Kidney capillary endothelial cell (primary cell): ENCODE measurements at regions not wholly inside any gene's neighbourhood (a gene's known extent, or its start where the extent isn't known, plus 50 kb on each side); places are given as distances from the start of the nearest gene placed in this dataset.

ENCODE experiments used
- DNase-seq: peaks from one replicate; pipeline ENCODE4 v3.0.0-alpha.2; 2018; ENCODE audit warnings: low spot score

GRCh38 chr6:14274546-14275492, 157.2 kb downstream of the CD83 start:
- no peak for DNase-seq

DNA sequence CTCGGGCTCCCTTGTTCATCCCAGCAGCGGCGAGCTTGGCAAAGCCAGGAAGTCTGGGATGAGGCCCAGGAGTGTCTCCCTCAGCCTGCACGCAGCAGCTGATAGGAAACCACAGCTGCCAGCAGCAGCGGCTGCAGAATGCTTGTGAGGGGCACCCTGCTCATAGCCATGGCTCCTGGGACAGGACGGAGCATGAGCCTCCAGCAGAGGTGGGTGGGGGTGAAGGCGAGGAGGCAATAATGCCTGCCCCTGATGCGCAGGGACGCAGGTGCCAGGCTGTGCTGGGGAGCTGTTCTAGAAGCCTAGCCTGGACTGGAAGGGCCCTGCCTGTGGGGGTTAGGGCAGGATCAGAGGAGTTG, 157.9 kb downstream of the CD83 start:
- no peak for DNase-seq

- no peak for DNase-seq
Measured at GRCh38 chr6:14276071-14276470, 158.5 kb downstream of the CD83 start.

GRCh38 chr6:14276667-14277404, 159.3 kb downstream of the CD83 start:
- DNase-seq = no peak

DNA sequence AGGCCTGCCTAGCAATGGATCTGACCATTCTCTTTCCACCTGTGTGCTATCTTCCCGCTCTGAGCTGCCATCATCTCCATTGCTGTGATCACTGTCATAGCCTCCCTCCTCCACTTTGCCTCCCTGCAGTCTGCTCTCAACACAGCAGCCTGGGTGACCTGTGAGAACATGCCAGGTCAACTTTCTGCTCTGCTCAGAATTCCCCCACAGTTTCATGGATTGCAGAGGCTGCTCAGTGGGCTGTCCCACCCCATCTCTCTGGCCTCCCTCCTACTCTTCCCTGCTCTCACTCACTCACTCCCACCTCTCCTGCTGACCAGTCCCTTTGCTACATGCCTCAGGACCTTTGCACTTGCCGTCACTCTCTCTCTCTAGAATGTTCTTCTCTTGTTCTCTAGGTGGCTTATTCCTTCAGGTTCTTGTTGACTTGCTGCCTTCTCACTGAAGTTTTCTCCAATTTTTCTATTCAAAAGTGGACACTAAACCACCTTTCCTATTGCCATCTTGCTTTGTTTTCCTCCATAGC, 159.9 kb downstream of the CD83 start:
- no peak for DNase-seq

DNA sequence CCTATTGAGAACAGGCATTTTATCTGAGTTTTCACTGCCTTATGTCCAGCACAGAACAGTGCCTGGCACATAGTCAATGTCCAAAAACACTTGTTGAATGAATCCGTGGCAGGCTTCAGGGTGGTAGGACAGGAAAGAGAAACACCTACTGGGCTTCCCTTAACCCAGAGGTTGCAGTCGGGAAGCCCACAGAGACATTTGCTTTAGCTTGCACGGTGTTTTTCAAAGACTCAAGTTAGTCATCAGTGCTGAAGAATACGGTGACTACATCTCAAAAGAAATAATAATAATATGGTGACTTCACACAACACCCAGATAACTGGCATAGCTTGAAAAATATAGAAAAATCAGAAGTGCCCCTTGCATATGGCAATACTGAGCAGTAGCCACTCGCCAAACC, 160.4 kb downstream of the CD83 start:
- DNase-seq = no peak

DNA sequence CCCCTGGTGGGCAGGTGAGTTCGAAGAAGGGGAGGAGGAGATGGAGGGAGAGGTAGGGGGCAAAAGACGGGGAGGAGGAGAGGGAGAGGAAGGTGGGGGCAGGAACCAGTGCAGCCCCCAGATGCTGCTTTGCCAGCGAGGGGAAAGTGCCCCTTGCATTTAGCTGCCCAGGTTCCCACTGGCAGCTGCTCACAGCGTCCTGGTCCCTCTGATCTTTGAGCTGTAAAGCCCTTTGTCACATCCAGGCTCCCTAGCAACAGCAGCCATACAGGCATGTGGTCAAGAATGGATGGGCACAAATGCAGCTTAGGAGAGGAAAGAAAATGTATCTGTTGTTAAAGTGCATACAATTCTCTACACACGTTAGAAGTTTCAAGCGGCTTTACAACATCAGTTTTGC, 160.9 kb downstream of the CD83 start:
- no peak for DNase-seq

GRCh38 chr6:14280006-14280510, 162.5 kb downstream of the CD83 start:
- no peak for DNase-seq

GRCh38 chr6:14280766-14281293, 163.3 kb downstream of the CD83 start:
- no peak for DNase-seq

DNA sequence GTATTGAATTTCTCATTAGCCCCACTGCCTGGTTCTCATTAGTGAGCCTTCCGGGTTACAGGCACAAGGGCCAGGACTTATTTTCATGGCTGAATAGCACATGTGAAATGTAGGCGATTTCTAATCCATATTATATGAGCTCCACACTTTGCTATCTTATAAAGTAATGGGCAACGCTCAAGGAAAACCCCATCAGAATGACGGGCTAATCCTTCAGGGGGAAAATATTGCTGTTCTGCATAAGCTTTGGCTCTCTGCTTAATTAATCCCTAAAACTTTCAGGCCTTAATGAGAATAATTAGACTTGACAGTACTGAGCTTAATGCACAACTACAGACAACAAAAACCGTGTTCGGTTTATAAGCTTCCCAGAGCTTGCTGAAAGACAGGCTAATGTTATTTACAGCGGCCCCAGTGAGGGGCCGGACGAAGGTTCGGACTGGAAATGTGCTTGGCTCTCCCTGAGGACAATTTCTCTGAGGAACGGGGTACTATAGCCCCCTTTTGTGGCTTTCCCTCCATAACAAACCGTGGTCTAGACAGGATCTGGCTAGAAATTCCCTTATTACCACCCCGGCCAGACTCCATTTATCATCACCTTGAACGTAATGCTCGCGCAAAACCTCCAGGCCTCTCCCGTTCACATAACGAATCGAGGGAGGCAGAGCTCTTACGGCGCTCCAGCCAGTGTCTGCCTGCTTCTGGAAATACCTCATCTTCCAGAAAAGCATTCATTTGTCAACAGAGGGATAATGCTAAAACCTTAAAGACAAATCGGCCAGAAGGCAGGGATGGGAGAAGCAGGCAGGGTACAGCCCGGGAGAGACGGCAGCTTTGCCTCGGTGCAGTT, 164.5 kb downstream of the CD83 start:
- DNase-seq = no peak

DNA sequence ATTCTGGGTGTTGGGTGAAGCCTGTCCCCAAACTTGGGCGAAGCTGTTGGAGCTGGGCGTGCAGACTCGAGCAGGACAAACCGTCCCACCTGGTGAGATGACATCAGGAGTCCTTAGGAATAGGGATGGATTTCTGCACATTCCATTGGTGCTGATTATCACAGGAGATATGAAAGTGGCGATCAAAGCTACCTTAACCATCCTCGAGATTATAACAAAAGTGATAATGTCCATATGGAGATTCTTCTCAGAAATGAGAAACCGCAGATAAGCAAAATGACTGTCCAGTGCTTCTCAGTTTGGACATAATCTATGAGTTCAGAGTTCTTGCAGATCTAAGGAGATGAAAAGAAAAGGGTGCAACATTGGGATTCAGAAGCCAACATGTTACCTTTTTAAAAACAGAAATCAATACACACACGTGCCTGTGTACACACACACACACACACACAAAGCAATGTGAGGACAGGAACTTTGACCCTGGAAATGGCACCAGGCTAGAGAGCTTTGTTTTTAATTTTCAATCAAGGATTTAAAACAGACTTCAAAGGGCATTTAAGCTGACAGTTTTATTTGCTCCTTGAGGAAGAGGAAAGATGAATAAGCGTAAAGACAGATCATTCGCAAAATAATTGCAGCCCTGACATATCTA, 165.4 kb downstream of the CD83 start:
- DNase-seq = no peak

DNA sequence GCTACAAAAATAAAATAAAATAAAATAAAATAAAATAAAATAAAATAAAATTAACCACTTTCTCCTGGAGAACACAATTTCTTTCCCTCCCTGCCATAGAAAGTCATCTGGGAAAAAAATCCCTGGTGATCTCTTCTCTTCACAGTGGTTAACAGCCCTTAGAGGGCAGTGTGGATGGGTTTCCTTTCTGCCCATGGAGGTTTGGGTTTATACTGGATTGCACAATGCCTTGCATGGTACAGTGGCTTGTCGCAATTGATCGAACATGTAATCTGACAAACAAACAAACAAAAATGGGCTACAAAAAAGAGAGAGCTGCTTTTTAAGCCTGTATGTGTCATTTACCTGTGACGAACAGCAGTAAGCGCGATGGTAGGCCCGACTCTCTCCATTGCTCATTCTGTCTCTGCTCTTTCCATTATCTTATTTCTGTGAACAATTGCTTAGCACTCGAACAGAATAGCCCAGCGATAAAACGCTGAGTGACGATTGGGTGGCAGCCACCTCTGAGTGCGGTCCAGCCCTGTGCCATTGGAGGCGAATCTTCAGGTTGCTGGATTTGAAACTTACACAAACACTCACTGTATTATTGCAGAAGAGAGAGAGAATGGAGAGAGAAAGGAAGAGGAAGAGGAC, 166.1 kb downstream of the CD83 start:
- no peak for DNase-seq

- no peak for DNase-seq
Measured at GRCh38 chr6:14284969-14285590, 167.5 kb downstream of the CD83 start.

DNA sequence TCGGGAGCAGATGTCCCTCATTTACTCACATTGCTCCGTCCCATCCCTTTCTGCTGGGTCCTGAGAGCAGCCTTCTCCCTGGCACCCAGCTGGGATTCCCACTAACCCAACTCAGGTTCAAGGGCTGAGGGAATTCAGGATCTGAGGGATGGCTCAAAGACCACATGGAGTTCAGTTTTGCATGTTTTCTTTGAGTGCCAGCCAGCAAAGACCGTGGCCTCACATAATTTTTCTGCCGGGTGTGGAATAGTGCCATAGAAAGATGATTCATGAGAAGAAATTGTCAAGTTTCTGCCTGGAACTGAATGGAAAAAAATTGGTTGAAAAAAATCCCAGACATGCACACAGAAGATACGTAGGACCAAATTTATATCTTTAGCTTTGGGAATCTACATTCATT, 168.6 kb downstream of the CD83 start:
- DNase-seq = no peak

DNA sequence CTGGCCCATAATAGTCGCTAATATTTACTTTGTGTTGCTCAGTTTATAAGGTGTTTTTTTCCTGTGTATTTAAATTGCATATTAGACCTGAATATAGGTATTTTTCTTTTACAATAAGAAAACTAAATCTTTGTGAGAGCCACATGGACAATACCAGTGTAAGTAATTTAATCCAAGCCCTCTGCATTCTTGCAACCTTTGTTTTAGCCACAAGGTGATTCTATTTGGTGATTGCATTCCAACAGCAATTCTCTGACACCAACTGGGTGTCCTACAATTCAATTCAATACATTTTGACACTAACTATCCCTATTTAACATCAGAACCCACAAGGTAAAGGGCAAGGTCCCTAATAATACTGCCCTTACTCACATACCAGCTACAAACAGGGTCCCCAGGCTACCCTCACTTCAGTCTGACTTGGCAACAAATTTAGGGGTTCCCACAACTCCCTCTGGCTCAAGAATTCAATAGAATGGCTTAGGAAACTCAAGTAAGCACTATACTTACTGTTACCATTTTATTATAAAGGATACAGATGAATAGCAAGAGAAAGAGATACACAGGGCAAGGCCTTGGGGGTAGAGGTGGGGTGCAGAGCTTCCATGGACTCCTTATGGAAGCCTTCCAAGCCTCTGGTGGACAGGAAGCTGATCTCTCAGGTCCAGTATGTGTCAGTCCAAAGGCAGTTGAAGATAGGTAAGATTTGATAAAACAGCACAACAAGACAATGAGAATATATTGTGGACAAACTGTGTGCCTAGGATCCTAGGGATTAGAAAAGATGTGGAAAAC, 169.3 kb downstream of the CD83 start:
- DNase-seq = no peak

DNA sequence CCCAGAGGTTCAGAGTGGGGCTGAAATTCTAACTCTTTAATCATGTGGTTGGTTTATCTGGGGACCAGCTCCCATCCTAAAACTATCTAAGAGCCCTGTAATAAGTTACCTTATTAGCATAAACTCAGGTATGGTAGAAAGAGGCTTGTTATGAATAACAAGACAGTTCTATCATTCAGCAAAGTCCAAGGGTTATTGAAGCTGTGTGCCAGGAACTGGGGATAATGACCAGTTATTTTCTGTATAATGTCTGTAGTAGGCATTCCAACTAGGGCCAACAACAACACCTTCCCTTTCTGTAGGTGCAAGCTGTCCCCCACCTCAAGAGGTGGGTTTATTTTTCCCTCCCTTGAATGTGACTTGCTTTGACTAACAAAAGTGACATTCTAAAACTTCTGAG, 170.1 kb downstream of the CD83 start:
- DNase-seq = no peak

DNA sequence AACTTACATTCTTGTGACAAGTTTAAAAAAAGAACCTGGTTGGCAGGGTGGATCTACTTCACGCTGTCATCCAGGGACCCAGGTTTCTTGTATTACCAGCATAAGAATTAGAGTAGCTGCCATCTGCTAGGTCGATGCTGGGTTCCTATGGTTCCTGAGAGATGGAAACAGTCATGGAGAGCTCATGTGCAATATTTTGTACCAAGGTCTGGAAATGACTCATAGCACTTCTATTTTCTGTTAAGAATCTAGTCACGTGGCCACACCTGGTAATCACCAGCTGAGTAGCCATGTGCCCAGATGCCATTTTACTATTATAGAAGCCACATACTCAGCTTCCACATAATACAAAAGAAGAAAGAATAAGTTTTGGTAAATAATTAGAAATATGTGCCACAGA, 171.3 kb downstream of the CD83 start:
- no peak for DNase-seq

DNA sequence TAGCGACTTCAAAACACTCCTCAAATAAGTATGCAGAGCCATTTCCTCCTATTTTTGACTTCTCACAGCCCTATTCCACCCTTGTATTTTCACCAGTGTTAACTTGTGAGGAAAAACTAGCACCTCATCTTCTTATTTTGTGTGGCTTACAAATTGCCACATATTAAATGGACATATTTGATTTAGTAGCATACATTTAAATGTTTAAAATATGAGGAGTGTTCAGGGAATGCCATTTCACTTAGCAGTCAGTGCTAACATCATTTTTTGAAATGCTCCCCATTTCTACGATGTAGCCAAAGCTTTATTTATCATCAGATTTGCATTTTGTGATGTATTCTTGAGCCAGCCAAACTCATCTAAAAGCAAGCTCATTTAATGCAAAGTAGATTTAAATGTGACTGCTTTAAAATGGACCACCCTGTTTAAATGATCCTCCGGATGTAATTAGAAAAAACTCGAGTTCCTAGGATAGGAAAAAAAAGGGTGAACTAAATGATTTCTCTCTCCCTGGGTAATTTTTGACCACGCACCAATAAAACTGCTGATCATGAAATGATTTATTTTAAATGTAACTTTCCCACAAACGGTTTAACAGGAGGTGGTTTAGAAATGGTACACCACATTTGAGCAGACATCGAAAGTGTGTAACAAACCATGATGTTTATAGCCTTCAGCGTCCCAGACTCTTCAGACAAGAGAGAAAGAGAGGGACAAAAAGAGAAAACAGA, 172.6 kb downstream of the CD83 start:
- no peak for DNase-seq
